D721Med (cell line): ENCODE measurements at regions not wholly inside any gene's neighbourhood (a gene's known extent, or its start where the extent isn't known, plus 50 kb on each side); places are given as distances from the start of the nearest gene placed in this dataset.

Source experiments
- DNase-seq: peaks from one replicate; pipeline ENCODE4 v3.0.0; 2011; ENCODE audit warnings: low spot score; ENCODE audit not compliant: insufficient read length
- FAIRE-seq: peaks from 2 replicates; lab custom pipeline; 2011; peaks lifted over from hg19 to GRCh38; lab: Jason Lieb, UNC
- TF ChIP-seq, protein P1 (sequence below): IDR thresholded peaks from 2 replicates; pipeline ENCODE4 v1.5.1; 2012; ENCODE audit warnings: mild to moderate bottlenecking, control low read depth; ENCODE audit not compliant: insufficient read depth; ENCODE audit errors: missing control alignments

- DNase-seq (no peak), FAIRE-seq (no peak)
- TF ChIP-seq, protein P1, sequence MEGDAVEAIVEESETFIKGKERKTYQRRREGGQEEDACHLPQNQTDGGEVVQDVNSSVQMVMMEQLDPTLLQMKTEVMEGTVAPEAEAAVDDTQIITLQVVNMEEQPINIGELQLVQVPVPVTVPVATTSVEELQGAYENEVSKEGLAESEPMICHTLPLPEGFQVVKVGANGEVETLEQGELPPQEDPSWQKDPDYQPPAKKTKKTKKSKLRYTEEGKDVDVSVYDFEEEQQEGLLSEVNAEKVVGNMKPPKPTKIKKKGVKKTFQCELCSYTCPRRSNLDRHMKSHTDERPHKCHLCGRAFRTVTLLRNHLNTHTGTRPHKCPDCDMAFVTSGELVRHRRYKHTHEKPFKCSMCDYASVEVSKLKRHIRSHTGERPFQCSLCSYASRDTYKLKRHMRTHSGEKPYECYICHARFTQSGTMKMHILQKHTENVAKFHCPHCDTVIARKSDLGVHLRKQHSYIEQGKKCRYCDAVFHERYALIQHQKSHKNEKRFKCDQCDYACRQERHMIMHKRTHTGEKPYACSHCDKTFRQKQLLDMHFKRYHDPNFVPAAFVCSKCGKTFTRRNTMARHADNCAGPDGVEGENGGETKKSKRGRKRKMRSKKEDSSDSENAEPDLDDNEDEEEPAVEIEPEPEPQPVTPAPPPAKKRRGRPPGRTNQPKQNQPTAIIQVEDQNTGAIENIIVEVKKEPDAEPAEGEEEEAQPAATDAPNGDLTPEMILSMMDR: no peak
Observed at GRCh38 chr2:106965611-106966010, 79.6 kb upstream of the ST6GAL2 start.

- TF ChIP-seq, protein P1: no peak
- no peak for FAIRE-seq
- DNase-seq: no peak
Observed at GRCh38 chr2:106969777-106970176, 83.8 kb upstream of the ST6GAL2 start.

GRCh38 chr2:106970471-106971261 lies 84.7 kb upstream of the ST6GAL2 start:
- TF ChIP-seq, protein P1: no peak
- no peak for FAIRE-seq
- no peak for DNase-seq

DNA sequence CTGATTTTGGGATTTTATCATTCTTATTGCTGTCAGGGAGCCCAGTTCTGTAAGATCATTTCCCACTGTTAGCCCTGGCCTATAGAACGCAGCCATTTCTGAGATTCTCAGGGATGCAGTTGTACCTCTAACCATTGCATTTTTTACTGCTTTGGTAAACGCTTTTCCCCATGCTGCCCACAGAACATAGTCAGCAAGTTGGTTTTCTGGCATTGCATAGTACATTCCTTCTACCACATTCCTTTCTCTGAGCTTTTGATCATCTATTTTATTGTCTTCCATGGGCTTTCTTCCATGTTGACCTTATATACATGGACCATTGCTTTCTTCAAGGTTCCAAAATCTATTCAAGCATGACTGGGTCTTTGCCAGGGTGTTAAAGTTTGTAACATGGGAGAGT lies 86.8 kb upstream of the ST6GAL2 start:
- DNase-seq (no peak), FAIRE-seq (no peak)
- TF ChIP-seq, protein P1: no peak

DNA sequence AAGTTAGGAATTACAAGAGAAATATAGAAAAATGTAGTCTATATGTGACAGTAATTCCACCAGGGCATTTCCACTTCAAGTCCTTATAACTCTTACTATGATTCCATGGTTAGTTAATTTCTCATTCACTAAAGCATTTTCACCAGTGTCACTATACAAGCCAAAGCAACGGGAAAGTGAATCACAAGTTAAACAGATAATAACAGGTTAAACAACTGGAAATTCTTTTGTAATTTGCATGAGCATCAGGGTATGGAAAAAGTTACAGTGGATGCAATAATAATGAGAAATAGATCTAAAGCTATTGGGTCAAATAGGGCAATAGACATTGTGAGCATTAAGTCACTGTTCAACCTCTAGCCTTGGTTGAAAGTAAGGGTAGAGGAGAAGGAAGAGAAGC lies 88.9 kb upstream of the ST6GAL2 start:
- DNase-seq (no peak), FAIRE-seq (no peak)
- TF ChIP-seq, protein P1: no peak

- DNase-seq: no peak
- no peak for FAIRE-seq
- TF ChIP-seq, protein P1: no peak
Observed at GRCh38 chr2:106975641-106976040, 89.7 kb upstream of the ST6GAL2 start.

- TF ChIP-seq, protein P1: no peak
- no peak for FAIRE-seq
Observed at GRCh38 chr2:106976548-106976947, 90.6 kb upstream of the ST6GAL2 start.

More at GRCh38 chr2:106976548-106976947, 90.6 kb upstream of the ST6GAL2 start:
- no peak for DNase-seq
